NCI-H1694 (cell line): ENCODE measurements at regions not wholly inside any gene's neighbourhood (a gene's known extent, or its start where the extent isn't known, plus 50 kb on each side); places are given as distances from the start of the nearest gene placed in this dataset.
"Not testable (repeated sequence)": the region's sequence is repeated elsewhere in the genome, so short reads cannot be mapped to it uniquely, and the experiment has no call there.

Experiments used
- DNase-seq: peaks from one replicate; lab custom pipeline; 2025; lab: John Stamatoyannopoulos, UW

- DNase-seq = no peak
Measured at GRCh38 chr7:25666671-25667060, 438.4 kb upstream of the NPVF start.

DNA sequence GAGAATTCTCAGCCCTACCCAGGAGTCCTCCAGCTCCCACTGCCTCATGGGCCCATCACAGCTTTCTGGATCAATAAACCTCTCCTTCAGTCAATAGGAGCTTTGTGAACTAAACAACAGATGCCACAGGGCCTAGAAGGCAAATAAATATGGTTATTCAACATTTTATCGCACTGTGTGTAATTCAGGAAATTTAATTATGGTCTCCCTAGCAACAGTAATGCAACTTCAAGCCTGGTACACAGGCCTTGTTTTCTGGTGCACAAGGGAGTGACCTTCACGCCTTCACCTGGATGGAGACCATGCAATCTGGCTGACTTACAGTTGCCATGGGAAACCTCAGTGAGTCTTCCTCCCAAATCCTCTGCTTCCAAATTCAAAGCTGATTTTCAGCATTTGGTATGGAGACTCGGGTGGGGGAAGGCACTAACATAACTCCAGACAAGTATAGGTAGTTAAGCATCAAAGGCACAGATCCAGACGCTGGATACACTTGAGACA lies 441.0 kb upstream of the NPVF start:
- peak; percentile 46 for DNase-seq

GRCh38 chr7:25669961-25670841 lies 441.9 kb upstream of the NPVF start:
- no peak for DNase-seq

DNA sequence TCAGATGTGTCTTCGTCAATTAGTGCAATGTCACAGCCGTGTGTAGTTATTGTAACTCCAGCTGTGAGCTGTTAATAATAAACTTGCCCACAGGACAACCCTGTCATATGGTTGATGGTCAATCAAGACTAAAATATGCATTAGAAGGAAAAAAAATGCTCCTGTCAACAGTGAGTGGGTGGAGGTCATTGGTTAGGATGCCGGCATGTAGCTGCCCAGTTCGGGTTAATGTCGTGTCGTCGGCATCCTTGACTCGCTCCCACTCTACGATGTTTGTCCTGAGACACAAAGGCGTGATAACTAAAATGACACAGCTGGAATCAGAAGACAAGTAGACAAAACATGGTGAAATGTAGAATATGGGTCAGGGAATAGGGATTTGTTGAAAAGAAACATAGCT lies 442.8 kb upstream of the NPVF start:
- DNase-seq = no peak

DNA sequence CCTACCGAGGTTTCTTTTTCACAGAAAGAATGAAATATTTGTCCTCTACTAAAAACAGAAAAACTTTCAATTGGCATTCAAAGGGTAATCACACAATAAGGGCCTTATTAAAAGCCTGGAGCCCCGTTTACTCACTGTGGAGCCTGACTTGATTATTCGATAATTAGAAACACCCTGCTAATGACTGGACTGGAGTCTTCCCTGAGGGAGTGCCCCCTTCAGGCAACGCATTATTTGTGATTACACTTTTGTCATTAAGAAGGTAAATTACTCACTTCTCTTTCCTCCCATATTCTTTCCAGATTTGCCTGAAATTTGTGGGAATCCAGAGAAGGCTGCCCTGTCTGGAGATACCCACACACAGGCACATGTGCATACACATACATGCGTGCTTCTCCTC lies 444.2 kb upstream of the NPVF start:
- DNase-seq = no peak

DNA sequence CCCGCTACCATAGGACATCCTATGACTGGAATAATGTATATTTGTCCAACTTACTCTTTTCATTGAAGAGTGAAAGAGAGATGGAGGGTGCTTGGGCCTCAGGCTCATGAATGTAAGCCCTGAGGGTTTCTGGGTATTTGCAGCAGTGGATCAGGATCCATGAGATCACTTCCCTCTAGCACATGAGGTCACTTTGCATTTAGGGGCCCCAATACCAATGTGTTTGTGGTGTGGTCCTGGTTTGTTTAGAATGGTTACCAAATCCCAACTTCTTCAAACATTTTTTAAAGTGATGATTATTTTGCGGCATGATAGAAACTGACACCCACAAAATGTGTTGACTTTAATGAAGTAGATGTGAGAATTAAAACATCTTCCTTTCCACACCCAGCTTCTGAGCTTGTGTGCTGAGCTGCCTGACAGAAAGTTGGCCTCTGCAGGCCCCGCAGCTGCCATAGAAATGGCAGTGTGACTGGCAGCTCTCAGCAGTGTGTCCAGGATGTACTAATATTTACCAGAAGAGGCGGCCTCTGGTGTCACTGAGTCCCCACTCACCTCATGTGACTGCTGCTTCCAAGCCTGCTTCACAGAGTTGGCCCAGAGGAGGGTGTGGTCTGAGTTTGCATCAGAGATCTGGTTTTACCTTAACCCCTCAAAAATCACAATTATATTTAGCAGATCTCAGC lies 447.6 kb upstream of the NPVF start:
- DNase-seq = no peak

DNA sequence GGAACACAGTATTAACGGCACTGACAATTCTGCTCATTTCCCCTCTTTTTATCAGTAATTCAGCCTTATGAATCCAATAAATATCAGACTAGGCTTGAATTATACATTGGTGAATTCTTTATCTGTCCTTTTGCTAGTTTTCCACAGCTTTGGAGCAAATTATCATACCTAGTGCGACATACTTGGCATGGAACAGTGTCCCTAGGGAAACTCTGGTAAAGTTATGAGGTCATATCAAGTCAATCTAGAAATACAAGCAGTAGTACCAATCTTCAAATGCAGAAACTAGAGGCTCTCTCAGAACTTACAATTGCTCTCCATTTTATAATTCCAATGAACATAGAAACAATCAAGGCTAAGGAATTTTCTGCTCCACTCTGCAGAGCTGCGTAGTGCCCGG lies 449.3 kb upstream of the NPVF start:
- DNase-seq = no peak

- no peak for DNase-seq
Measured at GRCh38 chr7:25678215-25678614, 449.9 kb upstream of the NPVF start.

DNA sequence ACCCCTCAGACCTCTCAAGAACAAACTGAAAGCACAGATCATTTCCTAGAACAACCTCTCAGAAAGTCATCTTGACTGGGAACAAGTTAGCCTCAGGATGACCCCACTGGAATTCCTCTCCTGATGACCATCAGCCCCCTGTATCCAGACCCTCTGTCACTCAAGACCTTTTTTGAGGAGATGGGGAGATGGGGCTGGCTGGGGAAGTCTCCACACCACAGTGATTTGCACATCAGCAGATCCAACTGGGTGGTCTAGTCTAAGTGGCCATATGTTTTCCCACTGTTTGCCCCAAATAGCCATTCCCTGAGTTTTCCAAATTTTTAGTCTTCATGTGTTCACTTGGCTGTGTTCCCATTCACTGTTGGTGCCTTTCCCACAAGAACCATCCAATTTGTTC lies 452.4 kb upstream of the NPVF start:
- no peak for DNase-seq

GRCh38 chr7:25684360-25684759 lies 456.1 kb upstream of the NPVF start:
- no peak for DNase-seq

GRCh38 chr7:25686493-25686892 lies 458.2 kb upstream of the NPVF start:
- DNase-seq = no peak

- DNase-seq = no peak
Measured at GRCh38 chr7:25694211-25694610, 457.8 kb upstream of the NFE2L3 start.

- no peak for DNase-seq
Measured at GRCh38 chr7:25694699-25695098, 457.3 kb upstream of the NFE2L3 start.

- DNase-seq = no peak
Measured at GRCh38 chr7:25696571-25696970, 455.4 kb upstream of the NFE2L3 start.

DNA sequence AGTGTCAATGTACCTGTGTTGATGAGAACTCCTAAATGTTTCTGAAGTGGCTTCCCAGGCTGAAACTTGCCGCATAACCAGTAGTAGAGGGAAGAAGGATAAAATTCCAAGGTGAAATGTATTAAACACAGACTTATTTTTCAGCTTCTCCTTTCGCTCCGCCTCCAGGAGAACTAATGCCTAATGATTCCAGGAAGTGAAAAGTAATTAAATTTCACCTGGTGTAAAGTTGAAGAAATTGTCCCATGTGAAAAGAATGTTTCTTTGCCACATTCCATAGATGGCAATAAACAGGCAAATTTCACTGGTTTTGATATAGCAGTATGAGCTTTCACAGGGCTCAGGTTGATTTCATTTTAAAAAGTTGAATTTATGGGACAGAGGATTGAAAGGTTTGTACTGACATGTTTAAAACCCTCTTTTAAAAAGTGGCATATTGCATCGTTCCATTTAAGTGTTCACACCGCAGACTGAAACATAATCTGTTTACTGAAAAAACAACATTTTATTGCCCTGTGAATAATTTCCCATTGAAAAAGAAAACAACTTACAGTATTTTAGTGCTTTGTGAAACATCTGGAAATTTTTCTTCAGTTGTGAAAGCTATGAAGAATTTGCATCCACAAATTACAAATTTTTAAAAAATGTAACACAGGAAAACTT lies 453.4 kb upstream of the NFE2L3 start:
- no peak for DNase-seq

GRCh38 chr7:25700141-25700540 lies 451.9 kb upstream of the NFE2L3 start:
- DNase-seq = not testable (repeated sequence)

GRCh38 chr7:25704413-25704812 lies 447.6 kb upstream of the NFE2L3 start:
- DNase-seq = no peak

DNA sequence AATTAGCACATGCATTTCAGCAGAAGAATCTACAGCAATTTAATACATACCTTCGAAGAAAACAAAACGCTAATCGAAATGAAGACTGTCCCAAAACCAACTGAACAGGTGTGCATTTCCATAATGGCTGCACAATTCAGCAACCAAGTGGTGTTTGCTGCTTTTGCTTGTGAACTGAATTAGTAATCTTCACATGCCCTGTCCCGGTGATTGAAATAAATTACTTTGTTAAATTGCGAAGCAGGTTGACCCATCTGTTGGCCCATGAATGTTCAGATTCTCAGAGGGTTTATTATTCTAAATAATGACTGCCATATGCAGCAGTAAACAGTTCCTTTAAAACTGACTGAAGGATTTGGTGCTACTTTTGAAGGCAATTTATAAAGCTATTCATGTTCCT lies 445.2 kb upstream of the NFE2L3 start:
- peak; percentile 33 for DNase-seq

GRCh38 chr7:25707768-25708620 lies 444.0 kb upstream of the NFE2L3 start:
- DNase-seq = peak; percentile 49

- no peak for DNase-seq
Measured at GRCh38 chr7:25710959-25711358, 441.0 kb upstream of the NFE2L3 start.

- no peak for DNase-seq
Measured at GRCh38 chr7:25711940-25712339, 440.1 kb upstream of the NFE2L3 start.

GRCh38 chr7:25712500-25712899 lies 439.5 kb upstream of the NFE2L3 start:
- DNase-seq = no peak
